Neural cell (in vitro differentiated cells): ENCODE measurements at regions not wholly inside any gene's neighbourhood (a gene's known extent, or its start where the extent isn't known, plus 50 kb on each side); places are given as distances from the start of the nearest gene placed in this dataset.

Experiments
- H2AFZ ChIP-seq: fragments of 200-600, 300-800 bp; sonication (generic), shearing (Covaris generic); 2 replicates; pipeline ENCODE4 v1.6.0; 2014; ENCODE audit warnings: low read depth, mild to moderate bottlenecking, antibody characterized with exemption, low read length, moderate library complexity
- H3F3A ChIP-seq: fragments of 200-600 bp; shearing (Covaris generic); 2 replicates; pipeline ENCODE4 v1.6.1; 2016; ENCODE audit warnings: mild to moderate bottlenecking, moderate library complexity, mixed read lengths, antibody characterized with exemption, low read length; ENCODE audit not compliant: insufficient read depth, poor library complexity, severe bottlenecking
- H3K27ac ChIP-seq: fragments of 200-600, 300-800 bp; sonication (generic), shearing (Covaris generic); 2 replicates; pipeline ENCODE4 v1.5.1; 2014; ENCODE audit warnings: mild to moderate bottlenecking, low read length, moderate library complexity
- H3K27me3 ChIP-seq: fragments of 300-800, 200-600 bp; sonication (generic), shearing (Covaris generic); 2 replicates; pipeline ENCODE4 v1.6.0; 2014; ENCODE audit warnings: mild to moderate bottlenecking, low read depth, low read length, moderate library complexity; ENCODE audit not compliant: insufficient read depth
- H3K36me3 ChIP-seq: fragments of 300-800, 200-600 bp; sonication (generic), shearing (Covaris generic); 2 replicates; pipeline ENCODE4 v1.5.1; 2014; ENCODE audit warnings: mild to moderate bottlenecking, antibody characterized with exemption, low read length, moderate library complexity; ENCODE audit not compliant: insufficient read depth
- H3K4me2 ChIP-seq: fragments of 300-800, 200-600 bp; sonication (generic), shearing (Covaris generic); 2 replicates; pipeline ENCODE4 v1.6.0; 2014; ENCODE audit warnings: mild to moderate bottlenecking, low read length
- H3K4me3 ChIP-seq: fragments of 300-800, 200-600 bp; sonication (generic), shearing (Covaris generic); 2 replicates; pipeline ENCODE4 v1.5.1; 2014; ENCODE audit warnings: mild to moderate bottlenecking, low read length, moderate library complexity
- H3K79me2 ChIP-seq: fragments of 200-600 bp; shearing (Covaris generic); replicated peaks from 2 replicates; pipeline ENCODE4 v1.6.0; 2014; ENCODE audit warnings: mild to moderate bottlenecking, low read length, moderate library complexity; ENCODE audit not compliant: insufficient read depth
- H3K9ac ChIP-seq: fragments of 300-800, 200-600 bp; sonication (generic), shearing (Covaris generic); 2 replicates; pipeline ENCODE4 v1.6.1; 2016; ENCODE audit warnings: mild to moderate bottlenecking, low read length, mixed read lengths
- H3K9me2 ChIP-seq: fragments of 200-600 bp; shearing (Covaris generic); 2 replicates; pipeline ENCODE4 v1.6.1; 2016; ENCODE audit warnings: mild to moderate bottlenecking, low read length, mixed read lengths; ENCODE audit not compliant: insufficient read depth
- H3K9me3 ChIP-seq: fragments of 200-600, 300-800 bp; sonication (generic), shearing (Covaris generic); 2 replicates; pipeline ENCODE4 v1.6.1; 2016; ENCODE audit warnings: mild to moderate bottlenecking, mixed run types, low read length, moderate library complexity, mixed read lengths
- H4K20me1 ChIP-seq: fragments of 200-600 bp; shearing (Covaris generic); 2 replicates; pipeline ENCODE4 v1.6.1; 2016; ENCODE audit warnings: mild to moderate bottlenecking, mixed run types; ENCODE audit not compliant: insufficient read depth
- EP300 ChIP-seq: fragments of 450-650 bp; conservative IDR thresholded peaks from 2 replicates; pipeline ENCODE4 v1.6.1; 2014; ENCODE audit warnings: antibody characterized with exemption, mild to moderate bottlenecking, moderate library complexity; ENCODE audit not compliant: poor library complexity, severe bottlenecking
- EZH2 ChIP-seq: fragments of 200-600, 300-800 bp; shearing (Covaris generic), sonication (generic); IDR thresholded peaks from 2 replicates; pipeline ENCODE4 v1.6.1; 2014; ENCODE audit warnings: antibody characterized with exemption, low read length, borderline replicate concordance, mild to moderate bottlenecking; ENCODE audit not compliant: insufficient read depth, poor library complexity, severe bottlenecking
- MXI1 ChIP-seq: fragments of 450-650 bp; conservative IDR thresholded peaks from 2 replicates; pipeline ENCODE4 v1.6.1; 2014; ENCODE audit warnings: antibody characterized with exemption, mild to moderate bottlenecking; ENCODE audit not compliant: poor library complexity, severe bottlenecking
- POLR2AphosphoS5 ChIP-seq: IDR thresholded peaks from 2 replicates; pipeline ENCODE4 v1.6.1; 2012
- RAD21 ChIP-seq: fragments of 450-650 bp; conservative IDR thresholded peaks from 2 replicates; pipeline ENCODE4 v1.6.1; 2014; ENCODE audit warnings: antibody characterized with exemption, mild to moderate bottlenecking, moderate library complexity
- SMC3 ChIP-seq: fragments of 450-650 bp; conservative IDR thresholded peaks from 2 replicates; pipeline ENCODE4 v1.6.1; 2014; ENCODE audit warnings: antibody characterized with exemption, mild to moderate bottlenecking, moderate library complexity; ENCODE audit not compliant: poor library complexity
- TAF1 ChIP-seq: IDR thresholded peaks from 2 replicates; pipeline ENCODE4 v1.6.1; 2012; ENCODE audit warnings: low read depth
- TF ChIP-seq, protein P1 (sequence below): fragments of 450-650 bp; IDR thresholded peaks from 2 replicates; pipeline ENCODE4 v1.5.1; 2014; ENCODE audit warnings: antibody characterized with exemption, mild to moderate bottlenecking, moderate library complexity; ENCODE audit not compliant: poor library complexity, severe bottlenecking
- TF ChIP-seq, protein P2 (sequence below): IDR thresholded peaks from 2 replicates; pipeline ENCODE4 v1.6.1; 2012; ENCODE audit warnings: borderline replicate concordance

DNA sequence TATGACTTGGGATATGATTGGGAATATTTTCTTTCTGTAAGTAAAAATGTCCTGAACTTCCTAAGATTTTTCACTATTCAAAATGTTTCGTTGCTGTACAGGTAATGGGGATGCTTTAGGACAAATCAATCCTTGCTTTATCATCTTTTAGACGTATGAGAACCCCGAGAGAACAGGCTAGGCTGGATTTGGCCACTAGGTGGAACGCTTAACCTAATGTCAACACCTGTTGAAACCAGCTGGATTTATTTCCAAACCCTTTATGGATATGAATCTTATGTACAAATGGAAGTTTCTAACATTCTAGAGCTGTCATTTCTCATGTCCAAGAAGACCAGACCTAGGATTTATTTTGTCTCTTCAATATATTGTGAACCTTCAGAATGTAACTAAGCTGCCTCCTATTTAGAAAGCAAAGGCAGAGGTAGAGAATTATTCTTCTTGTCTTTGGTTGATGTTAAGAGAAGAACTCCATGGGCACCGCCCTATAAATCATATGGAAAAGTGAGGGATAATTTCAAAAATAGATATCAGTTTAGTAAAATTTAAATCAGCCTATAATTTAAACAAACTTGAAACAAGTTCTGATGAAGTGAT is 96.7 kb downstream of the PMAIP1 start:
- Histone ChIP-seq H2AFZ (no peak overlapping the region), H4K20me1 (no peaks in the 10 kb centered on the region), H3K9me2 (no peaks in the 10 kb centered on the region), H3K27ac (no peak overlapping the region), H3K4me3 (no peak overlapping the region), H3K9me3 (no peaks in the 10 kb centered on the region), H3K9ac (no peak overlapping the region), H3K36me3 (no peaks in the 10 kb centered on the region), H3K4me2 (no peak overlapping the region), H3F3A (no peaks in the 10 kb centered on the region), H3K27me3 (no peaks in the 10 kb centered on the region), H3K79me2 (no peaks in the 10 kb centered on the region)
- TF ChIP-seq MXI1 = no peak
- peak; percentile 69 for TF ChIP-seq RAD21
- TF ChIP-seq, protein P1, sequence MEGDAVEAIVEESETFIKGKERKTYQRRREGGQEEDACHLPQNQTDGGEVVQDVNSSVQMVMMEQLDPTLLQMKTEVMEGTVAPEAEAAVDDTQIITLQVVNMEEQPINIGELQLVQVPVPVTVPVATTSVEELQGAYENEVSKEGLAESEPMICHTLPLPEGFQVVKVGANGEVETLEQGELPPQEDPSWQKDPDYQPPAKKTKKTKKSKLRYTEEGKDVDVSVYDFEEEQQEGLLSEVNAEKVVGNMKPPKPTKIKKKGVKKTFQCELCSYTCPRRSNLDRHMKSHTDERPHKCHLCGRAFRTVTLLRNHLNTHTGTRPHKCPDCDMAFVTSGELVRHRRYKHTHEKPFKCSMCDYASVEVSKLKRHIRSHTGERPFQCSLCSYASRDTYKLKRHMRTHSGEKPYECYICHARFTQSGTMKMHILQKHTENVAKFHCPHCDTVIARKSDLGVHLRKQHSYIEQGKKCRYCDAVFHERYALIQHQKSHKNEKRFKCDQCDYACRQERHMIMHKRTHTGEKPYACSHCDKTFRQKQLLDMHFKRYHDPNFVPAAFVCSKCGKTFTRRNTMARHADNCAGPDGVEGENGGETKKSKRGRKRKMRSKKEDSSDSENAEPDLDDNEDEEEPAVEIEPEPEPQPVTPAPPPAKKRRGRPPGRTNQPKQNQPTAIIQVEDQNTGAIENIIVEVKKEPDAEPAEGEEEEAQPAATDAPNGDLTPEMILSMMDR = peak; percentile 74
- TF ChIP-seq SMC3 = peak; percentile 79

DNA sequence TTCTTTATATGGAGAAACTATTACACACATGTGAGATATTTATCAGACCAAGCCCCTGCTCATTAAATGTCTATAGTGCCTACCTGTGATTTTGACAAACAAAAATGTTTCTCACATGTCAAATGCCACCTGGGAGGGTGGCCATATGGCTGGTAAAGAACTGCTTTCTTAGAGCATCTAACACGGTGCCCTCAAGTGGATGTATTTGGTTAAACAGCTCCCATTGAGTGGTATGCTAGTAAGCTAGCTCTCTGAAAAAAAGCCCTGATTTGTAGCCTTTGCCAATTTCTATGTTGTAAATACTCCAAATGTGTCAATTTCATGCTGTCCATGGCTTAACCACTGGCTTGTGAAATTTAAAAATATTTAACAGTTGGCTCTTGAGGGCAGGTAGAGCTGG is 94.6 kb downstream of the PMAIP1 start:
- Histone ChIP-seq H3K79me2 (no peaks in the 10 kb centered on the region), H3K9me3 (no peaks in the 10 kb centered on the region), H3K4me3 (no peak overlapping the region), H3K27me3 (no peaks in the 10 kb centered on the region), H3K4me2 (no peak overlapping the region), H2AFZ (no peak overlapping the region), H3F3A (no peaks in the 10 kb centered on the region), H3K27ac (no peak overlapping the region), H3K36me3 (no peaks in the 10 kb centered on the region), H3K9me2 (no peaks in the 10 kb centered on the region), H3K9ac (no peak overlapping the region), H4K20me1 (no peaks in the 10 kb centered on the region)
- no peak for TF ChIP-seq EZH2
- no peak for TF ChIP-seq MXI1
- no peak for TF ChIP-seq EP300
- TF ChIP-seq, protein P1 = no peak
- no peak for TF ChIP-seq SMC3
- TF ChIP-seq TAF1 = no peak
- no peak for TF ChIP-seq POLR2AphosphoS5
- TF ChIP-seq, protein P2, sequence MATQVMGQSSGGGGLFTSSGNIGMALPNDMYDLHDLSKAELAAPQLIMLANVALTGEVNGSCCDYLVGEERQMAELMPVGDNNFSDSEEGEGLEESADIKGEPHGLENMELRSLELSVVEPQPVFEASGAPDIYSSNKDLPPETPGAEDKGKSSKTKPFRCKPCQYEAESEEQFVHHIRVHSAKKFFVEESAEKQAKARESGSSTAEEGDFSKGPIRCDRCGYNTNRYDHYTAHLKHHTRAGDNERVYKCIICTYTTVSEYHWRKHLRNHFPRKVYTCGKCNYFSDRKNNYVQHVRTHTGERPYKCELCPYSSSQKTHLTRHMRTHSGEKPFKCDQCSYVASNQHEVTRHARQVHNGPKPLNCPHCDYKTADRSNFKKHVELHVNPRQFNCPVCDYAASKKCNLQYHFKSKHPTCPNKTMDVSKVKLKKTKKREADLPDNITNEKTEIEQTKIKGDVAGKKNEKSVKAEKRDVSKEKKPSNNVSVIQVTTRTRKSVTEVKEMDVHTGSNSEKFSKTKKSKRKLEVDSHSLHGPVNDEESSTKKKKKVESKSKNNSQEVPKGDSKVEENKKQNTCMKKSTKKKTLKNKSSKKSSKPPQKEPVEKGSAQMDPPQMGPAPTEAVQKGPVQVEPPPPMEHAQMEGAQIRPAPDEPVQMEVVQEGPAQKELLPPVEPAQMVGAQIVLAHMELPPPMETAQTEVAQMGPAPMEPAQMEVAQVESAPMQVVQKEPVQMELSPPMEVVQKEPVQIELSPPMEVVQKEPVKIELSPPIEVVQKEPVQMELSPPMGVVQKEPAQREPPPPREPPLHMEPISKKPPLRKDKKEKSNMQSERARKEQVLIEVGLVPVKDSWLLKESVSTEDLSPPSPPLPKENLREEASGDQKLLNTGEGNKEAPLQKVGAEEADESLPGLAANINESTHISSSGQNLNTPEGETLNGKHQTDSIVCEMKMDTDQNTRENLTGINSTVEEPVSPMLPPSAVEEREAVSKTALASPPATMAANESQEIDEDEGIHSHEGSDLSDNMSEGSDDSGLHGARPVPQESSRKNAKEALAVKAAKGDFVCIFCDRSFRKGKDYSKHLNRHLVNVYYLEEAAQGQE = no peak
- TF ChIP-seq RAD21 = no peak
